ENCODE measurements at regions not wholly inside any gene's neighbourhood (a gene's known extent, or its start where the extent isn't known, plus 50 kb on each side); places are given as distances from the start of the nearest gene placed in this dataset.
"Not testable (repeated sequence)": the region's sequence is repeated elsewhere in the genome, so short reads cannot be mapped to it uniquely, and the experiment has no call there.

DNA sequence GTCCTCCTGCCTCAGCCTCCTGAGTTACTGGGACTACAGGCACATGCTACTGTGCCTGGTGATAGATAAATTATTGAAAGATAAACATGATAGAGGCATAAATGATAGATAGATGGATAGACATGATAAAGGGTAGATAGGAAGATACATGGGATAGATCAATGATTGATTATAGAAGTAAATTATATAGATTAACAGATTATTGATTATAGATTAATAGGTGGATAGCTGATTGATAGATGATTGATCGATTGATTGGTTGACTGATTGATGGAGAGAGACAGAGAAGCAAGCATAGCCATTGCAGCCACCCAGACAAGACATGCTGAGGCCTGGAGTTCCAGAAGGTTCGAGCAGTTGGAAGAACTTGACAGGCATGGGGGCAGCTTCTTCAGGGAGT is 199.1 kb downstream of the CCT8L2 start:
- not testable (repeated sequence) for TF ChIP-seq POLR2A (IDR thresholded peaks at IDR 0.05); CTCF (IDR thresholded peaks at IDR 0.05); POLR2AphosphoS5 (IDR thresholded peaks at IDR 0.05; ENCODE audit: insufficient read depth in 1 of 2, low read depth in 1 of 2)

Measured in vagina (tissue), 2 donors.